ENCODE measurements at regions not wholly inside any gene's neighbourhood (a gene's known extent, or its start where the extent isn't known, plus 50 kb on each side); places are given as distances from the start of the nearest gene placed in this dataset.

- DNase-seq (ENCODE audit: low read depth in 2 of 2): no peak
Measured at GRCh38 chr13:111516712-111517640, 196.5 kb downstream of the TEX29 start.

DNA sequence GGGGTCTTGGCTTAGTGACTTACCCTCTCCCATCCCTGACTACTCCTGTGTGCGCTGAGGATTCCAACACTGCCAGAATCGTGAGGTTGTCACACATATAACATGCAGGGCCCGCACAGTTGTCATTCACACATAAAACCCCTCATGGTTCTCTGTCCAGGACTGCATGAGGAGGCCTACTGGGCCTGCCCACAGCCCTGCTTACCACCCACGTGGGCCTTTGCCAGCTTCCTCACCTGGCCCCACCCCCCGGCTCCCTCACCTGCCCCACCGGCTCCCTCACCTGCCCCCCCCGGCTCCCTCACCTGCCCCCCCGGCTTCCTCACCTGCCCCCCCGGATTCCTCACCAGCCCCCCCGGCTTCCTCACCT, 197.2 kb downstream of the TEX29 start:
- no peak for DNase-seq (ENCODE audit: low read depth in 2 of 2)

DNA sequence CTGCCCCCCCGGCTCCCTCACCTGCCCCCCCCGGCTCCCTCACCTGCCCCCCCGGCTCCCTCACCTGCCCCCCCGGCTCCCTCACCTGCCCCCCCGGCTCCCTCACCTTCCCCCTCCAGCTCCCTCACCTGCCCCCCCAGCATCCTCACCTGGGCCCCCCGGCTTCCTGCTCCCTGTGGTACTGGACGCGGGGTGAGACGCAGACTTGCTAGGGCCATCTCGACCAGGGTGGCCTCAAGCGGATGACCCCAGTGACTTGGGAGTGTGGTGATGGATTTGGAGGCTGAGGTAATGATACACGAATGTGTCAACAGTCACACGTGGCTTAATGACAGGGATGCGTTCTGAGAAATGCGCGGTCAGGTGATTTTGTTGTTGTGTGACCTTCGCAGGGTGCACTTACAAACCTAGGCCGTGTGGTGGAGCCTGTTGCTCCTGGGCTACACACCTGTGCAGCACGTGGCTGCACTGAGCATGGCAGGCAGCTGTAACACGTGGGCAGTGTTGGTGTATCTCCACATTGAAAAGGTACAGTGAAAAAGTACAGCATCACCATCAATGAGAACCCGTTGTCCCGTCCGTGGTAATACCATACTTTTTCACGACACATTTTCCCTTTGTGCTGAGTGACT, 197.8 kb downstream of the TEX29 start:
- DNase-seq (ENCODE audit: low read depth in 2 of 2): no peak

DNA sequence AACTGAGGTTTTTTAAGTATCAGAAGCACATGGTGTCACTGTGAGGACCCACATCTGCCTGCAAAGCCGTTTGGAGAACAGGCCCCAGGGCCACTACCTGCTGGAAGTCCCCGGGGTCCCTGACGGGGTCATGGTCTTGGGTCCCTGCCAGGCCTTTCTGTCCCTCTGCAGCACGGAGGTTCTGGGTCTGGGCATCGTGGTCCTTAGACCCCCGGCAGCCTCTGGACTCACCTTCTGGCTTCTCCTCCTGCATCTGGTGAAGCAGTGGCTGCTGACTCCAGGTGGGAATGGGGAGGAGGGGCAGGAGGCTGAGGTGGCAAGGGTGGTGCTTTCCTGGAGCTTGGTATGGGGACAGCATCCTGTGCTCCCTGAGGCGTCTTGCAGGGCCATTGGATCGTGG, 198.6 kb downstream of the TEX29 start:
- DNase-seq (ENCODE audit: low read depth in 2 of 2): no peak

- DNase-seq (ENCODE audit: low read depth in 2 of 2): no peak
Measured at GRCh38 chr13:111519490-111520170, 199.2 kb downstream of the TEX29 start.

DNA sequence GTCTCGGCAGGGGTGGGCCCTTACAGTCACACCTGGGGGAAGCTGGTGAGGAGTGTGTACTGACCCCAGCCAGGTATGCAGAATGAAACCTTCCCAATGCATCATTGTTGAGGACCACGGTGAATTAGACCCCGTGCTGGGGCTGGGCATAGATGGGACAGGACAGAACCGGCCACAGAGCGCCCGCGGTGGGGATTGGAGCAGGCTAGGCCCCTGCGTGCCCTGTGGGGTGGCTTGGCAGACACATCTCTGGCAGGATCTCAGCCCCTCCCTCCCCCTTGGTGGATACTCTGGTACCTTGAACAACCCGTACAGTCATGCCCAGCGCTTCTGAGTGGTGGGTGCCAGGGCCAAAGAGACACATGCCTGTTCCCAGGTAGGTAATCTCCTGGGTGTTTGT, 200.6 kb downstream of the TEX29 start:
- DNase-seq (ENCODE audit: low read depth in 2 of 2): no peak

GRCh38 chr13:111521691-111522229, 201.3 kb downstream of the TEX29 start:
- no peak for DNase-seq (ENCODE audit: low read depth in 2 of 2)

- DNase-seq (ENCODE audit: low read depth in 2 of 2): no peak
Measured at GRCh38 chr13:111525320-111526118, 205.1 kb downstream of the TEX29 start.

GRCh38 chr13:111526922-111527321, 206.5 kb downstream of the TEX29 start:
- no peak for DNase-seq (ENCODE audit: low read depth in 2 of 2)

GRCh38 chr13:111527614-111528229, 207.3 kb downstream of the TEX29 start:
- no peak for DNase-seq (ENCODE audit: low read depth in 2 of 2)

- no peak for DNase-seq (ENCODE audit: low read depth in 2 of 2)
Measured at GRCh38 chr13:111528513-111528912, 208.1 kb downstream of the TEX29 start.

DNA sequence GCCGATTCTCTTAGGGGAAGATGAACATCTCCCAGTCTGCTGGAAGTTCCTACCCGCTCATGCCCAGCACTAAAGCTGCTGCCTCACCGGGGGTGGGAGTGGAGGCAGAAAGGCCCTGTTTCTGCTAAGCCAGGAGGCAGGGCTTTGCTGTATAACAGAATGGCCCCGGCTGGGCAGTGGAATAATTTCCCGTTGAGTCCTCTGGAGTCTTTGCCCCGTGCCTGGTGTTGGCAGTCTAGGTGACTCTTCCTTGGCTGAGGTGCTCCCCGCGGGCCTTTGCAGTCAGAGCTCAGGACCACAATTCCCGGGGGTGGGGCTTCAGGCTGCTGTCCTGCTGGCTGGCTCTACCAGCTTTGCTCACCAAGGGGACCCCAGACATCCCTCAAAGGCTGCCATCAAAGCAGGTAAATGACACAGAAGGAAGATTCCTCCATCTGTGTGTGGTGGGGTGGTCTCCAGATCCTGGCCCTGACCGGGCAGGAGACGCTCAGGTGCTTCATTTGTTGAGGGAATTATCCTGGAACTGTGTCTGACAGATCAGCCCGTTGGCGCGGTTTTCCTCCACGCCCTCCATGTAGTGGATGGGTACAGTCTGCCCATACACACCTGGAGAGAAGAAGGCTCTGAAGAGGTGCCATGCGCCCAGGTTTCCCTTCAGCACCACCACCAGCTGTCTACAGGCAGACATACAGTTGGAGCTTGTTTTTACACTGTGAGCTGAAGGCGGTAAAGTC, 209.9 kb downstream of the TEX29 start:
- DNase-seq (ENCODE audit: low read depth in 2 of 2): no peak

- DNase-seq (ENCODE audit: low read depth in 2 of 2): no peak
Measured at GRCh38 chr13:111531505-111531904, 211.1 kb downstream of the TEX29 start.

DNA sequence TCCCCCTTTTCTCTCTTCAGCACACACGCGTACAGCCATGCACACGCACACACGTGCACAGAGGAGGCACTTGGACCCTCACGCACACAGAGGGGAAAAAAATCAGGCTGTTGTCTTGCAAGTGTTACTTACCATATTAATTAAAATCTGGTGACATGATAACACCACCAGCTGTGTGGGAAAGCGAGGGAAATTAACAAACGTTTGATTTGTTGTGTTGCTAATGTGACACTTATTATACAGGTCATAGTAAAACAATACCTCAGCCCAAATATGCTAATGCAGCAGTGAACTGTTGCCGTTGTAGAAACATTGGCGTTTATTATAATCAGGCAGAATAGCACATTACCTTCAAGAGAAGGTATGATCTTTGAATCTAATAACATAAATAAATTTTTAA, 211.7 kb downstream of the TEX29 start:
- no peak for DNase-seq (ENCODE audit: low read depth in 2 of 2)

DNA sequence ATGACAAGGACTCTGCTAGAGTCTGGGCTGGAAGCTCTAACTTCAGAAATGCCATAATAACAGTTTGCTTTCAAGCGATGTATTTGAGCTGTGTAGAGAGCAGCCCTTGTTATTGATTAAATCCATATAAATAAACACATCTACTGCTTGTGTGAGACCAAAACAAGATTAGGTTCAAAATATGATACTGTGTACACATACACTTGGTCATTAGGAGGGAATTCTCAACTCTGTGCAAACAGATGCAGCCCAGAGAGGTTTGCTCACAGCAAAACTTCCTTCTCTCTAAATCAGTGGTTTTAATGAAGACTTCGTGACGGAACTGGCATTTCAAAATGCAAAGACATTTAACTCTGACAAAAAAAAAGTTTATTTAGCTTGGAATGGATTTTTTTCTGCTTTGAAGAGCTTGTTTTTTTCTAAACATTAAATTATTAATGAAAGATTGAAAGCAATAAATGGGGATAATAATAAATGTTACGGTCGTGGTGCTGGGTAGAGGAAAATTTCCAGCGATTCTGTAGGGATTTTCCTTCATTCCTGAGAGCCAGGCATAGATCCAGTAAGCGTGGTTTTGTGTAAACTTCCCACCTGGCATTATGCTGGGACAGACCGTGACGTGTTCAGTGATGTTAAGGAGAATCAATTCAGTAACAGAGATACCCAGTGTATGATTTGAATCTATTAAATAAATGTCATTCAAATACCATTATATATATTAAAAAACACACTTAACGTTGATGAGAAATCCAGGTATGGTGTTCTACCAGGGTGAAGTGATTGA, 213.7 kb downstream of the TEX29 start:
- no peak for DNase-seq (ENCODE audit: low read depth in 2 of 2)

GRCh38 chr13:111534751-111535522, 214.5 kb downstream of the TEX29 start:
- DNase-seq (ENCODE audit: low read depth in 2 of 2): no peak

- DNase-seq (ENCODE audit: low read depth in 2 of 2): no peak
Measured at GRCh38 chr13:111535523-111535811, 215.0 kb downstream of the TEX29 start.

DNA sequence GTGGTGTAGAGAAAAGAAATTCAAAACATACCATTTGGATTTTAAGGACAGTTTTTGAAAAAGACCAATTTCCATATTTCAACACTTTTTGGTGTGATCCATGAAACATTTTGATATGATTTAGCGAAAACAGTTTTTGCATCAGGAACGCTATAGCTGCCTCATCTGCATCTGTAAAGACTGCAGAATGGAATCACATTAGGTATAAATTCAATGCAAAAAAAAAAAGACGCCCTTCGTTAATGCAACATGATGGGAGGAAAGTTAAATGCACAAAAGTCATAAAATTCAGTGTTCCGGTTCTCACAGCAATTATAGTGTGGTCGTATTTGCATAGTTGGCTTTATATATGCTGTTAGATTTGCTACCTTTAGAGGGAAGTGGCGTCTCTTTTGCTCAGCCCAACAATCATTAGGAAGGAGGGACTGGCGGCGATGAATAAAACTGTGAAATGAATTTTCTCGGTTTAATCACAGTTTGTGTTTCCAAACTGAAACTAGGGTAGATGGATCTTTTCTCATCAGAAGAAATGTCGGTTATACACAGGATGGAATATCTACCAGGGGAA, 215.7 kb downstream of the TEX29 start:
- no peak for DNase-seq (ENCODE audit: low read depth in 2 of 2)

All from stimulated activated CD4-positive, alpha-beta T cell treated with anti-CD3 and anti-CD28 coated beads, Interleukin-1b, Interleukin-23, amount 100 ng/mL, for 1 hour (primary cell).